ENCODE measurements at regions not wholly inside any gene's neighbourhood (a gene's known extent, or its start where the extent isn't known, plus 50 kb on each side); places are given as distances from the start of the nearest gene placed in this dataset.

DNA sequence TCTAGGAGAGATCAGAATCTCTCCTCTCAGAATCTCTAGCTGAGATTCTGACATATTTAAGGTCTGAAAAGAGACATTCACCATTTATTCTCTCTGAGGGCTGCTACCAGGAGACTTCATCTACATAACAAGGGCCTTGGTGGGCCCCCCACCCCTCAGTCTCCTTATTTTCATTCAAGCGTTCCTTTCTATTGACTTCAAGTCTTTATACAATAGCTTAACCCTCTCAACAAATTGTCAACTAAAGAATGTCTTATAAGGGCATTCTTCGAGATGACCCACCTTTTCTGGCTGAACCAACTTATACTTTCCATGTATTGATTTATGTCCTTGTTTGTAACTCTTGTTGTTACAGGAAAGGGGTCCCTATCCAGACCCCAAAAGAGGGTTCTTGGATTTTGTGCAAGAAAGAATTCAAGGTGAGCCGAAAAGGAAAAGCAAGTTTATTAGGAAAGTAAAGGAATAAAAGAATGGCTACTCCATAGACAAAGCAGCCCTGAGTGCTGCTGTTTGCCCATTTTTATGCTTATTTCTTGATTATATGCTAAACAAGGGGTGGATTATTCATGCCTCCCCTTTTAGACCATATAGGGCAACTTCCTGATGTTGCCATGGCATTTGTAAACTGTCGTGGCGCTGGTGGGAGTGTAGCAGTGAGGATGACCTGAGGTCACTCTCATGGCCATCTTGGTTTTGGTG is 209.5 kb upstream of the ALCAM start:
- TF ChIP-seq, protein P1, sequence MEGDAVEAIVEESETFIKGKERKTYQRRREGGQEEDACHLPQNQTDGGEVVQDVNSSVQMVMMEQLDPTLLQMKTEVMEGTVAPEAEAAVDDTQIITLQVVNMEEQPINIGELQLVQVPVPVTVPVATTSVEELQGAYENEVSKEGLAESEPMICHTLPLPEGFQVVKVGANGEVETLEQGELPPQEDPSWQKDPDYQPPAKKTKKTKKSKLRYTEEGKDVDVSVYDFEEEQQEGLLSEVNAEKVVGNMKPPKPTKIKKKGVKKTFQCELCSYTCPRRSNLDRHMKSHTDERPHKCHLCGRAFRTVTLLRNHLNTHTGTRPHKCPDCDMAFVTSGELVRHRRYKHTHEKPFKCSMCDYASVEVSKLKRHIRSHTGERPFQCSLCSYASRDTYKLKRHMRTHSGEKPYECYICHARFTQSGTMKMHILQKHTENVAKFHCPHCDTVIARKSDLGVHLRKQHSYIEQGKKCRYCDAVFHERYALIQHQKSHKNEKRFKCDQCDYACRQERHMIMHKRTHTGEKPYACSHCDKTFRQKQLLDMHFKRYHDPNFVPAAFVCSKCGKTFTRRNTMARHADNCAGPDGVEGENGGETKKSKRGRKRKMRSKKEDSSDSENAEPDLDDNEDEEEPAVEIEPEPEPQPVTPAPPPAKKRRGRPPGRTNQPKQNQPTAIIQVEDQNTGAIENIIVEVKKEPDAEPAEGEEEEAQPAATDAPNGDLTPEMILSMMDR (IDR thresholded peaks at IDR 0.05): no peak
- no peak for TF ChIP-seq POLR2A (IDR thresholded peaks at IDR 0.05)
